ENCODE measurements at regions not wholly inside any gene's neighbourhood (a gene's known extent, or its start where the extent isn't known, plus 50 kb on each side); places are given as distances from the start of the nearest gene placed in this dataset.

- TF ChIP-seq CTCF (IDR thresholded peaks at IDR 0.05; ENCODE audit: low read length), result no peak
- TF ChIP-seq EZH2 (IDR thresholded peaks at IDR 0.05; ENCODE audit: borderline replicate concordance, low read length), result no peak
Measured at GRCh38 chr5:168177831-168178450, 113.5 kb upstream of the WWC1 start.
